OCI-LY3 (cell line): ENCODE measurements at regions not wholly inside any gene's neighbourhood (a gene's known extent, or its start where the extent isn't known, plus 50 kb on each side); places are given as distances from the start of the nearest gene placed in this dataset.

Experiments used
- EZH2phosphoT487 ChIP-seq: fragments of 200-600 bp; shearing (Covaris generic); IDR thresholded peaks from 2 replicates; pipeline ENCODE4 v1.6.1; 2018; ENCODE audit warnings: antibody characterized with exemption, mixed run types, low read depth
- TF ChIP-seq, protein P1 (sequence below): fragments of 200-600, 300-600 bp; sonication (generic); IDR thresholded peaks from 2 replicates; pipeline ENCODE4 v1.5.1; 2014; ENCODE audit warnings: antibody characterized with exemption, low read length, low read depth

GRCh38 chr14:25231004-25231403 is 181.1 kb upstream of the STXBP6 start:
- TF ChIP-seq, protein P1, sequence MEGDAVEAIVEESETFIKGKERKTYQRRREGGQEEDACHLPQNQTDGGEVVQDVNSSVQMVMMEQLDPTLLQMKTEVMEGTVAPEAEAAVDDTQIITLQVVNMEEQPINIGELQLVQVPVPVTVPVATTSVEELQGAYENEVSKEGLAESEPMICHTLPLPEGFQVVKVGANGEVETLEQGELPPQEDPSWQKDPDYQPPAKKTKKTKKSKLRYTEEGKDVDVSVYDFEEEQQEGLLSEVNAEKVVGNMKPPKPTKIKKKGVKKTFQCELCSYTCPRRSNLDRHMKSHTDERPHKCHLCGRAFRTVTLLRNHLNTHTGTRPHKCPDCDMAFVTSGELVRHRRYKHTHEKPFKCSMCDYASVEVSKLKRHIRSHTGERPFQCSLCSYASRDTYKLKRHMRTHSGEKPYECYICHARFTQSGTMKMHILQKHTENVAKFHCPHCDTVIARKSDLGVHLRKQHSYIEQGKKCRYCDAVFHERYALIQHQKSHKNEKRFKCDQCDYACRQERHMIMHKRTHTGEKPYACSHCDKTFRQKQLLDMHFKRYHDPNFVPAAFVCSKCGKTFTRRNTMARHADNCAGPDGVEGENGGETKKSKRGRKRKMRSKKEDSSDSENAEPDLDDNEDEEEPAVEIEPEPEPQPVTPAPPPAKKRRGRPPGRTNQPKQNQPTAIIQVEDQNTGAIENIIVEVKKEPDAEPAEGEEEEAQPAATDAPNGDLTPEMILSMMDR = no peak
- TF ChIP-seq EZH2phosphoT487 = no peak
